Transverse colon (tissue), 4 donors: ENCODE measurements at regions not wholly inside any gene's neighbourhood (a gene's known extent, or its start where the extent isn't known, plus 50 kb on each side); places are given as distances from the start of the nearest gene placed in this dataset.

Source experiments
- EP300 ChIP-seq: sonication (generic); formaldehyde crosslinking; IDR thresholded peaks from one replicate; pipeline ENCODE4 v1.6.1; 2017; ENCODE audit warnings: antibody characterized with exemption, low read depth
- POLR2A ChIP-seq: fragments of 450-650 bp; IDR thresholded peaks from one replicate; pipeline ENCODE4 v1.6.1; 2016; ENCODE audit warnings: antibody characterized with exemption, mild to moderate bottlenecking, moderate library complexity
- POLR2AphosphoS5 ChIP-seq, 3 donors: sonication (generic); formaldehyde crosslinking; IDR thresholded peaks; one replicate each; pipeline ENCODE4 v1.6.1; 2016; ENCODE audit warnings: antibody characterized with exemption in 3 of 3
- TF ChIP-seq, protein P1 (sequence below), 5 experiments: fragments of 200-600 bp in 3 of 5; fragments of 450-650 bp in 2 of 5; sonication (generic) in 3 of 5; IDR thresholded peaks; 1 replicate in 2 of 5; 2 replicates in 3 of 5; pipeline ENCODE4 v1.5.1; 2016 to 2017; ENCODE audit warnings: antibody characterized with exemption in 5 of 5, inconsistent platforms in 3 of 5, mild to moderate bottlenecking in 2 of 5, moderate library complexity in 1 of 5

DNA sequence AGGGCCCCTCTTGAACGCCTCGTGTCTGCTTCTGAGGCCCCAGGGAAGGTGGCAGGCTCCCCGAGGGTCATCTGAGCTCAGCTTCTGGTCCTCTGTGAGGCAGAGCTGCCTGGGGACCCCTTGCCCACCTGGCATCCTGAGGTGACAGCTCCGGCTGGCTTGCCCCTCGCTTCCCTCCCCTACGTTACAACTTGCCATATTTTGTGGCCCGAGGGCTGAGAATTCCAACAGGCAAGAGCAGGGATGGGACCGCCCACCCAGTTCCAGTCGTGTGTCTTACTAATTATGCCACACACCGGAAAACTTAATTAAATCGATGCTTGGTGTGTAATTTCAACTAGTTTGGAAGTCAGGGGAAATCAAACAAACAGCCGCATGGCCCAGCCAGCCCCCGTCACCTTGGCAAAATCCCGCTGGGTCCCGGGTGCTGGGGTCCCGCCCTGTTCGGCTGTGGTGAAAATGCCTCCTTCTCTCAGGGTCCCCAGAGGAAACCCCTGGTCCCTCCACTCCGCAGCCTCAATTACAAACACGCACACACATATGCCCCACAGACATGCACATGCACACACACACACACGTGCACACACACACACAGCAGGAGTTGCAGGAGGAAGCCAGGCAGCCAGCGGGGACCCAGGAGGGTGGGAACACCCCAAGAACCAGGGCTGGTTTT, 221.0 kb upstream of the IER5L start:
- TF ChIP-seq, protein P1, sequence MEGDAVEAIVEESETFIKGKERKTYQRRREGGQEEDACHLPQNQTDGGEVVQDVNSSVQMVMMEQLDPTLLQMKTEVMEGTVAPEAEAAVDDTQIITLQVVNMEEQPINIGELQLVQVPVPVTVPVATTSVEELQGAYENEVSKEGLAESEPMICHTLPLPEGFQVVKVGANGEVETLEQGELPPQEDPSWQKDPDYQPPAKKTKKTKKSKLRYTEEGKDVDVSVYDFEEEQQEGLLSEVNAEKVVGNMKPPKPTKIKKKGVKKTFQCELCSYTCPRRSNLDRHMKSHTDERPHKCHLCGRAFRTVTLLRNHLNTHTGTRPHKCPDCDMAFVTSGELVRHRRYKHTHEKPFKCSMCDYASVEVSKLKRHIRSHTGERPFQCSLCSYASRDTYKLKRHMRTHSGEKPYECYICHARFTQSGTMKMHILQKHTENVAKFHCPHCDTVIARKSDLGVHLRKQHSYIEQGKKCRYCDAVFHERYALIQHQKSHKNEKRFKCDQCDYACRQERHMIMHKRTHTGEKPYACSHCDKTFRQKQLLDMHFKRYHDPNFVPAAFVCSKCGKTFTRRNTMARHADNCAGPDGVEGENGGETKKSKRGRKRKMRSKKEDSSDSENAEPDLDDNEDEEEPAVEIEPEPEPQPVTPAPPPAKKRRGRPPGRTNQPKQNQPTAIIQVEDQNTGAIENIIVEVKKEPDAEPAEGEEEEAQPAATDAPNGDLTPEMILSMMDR (IDR thresholded peaks at IDR 0.05) = no peak
- no peak for TF ChIP-seq EP300
- no peak for TF ChIP-seq POLR2AphosphoS5 (IDR thresholded peaks at IDR 0.05)
- TF ChIP-seq POLR2A = no peak
